DND-41 (cell line): ENCODE measurements at regions not wholly inside any gene's neighbourhood (a gene's known extent, or its start where the extent isn't known, plus 50 kb on each side); places are given as distances from the start of the nearest gene placed in this dataset.
"Not testable (repeated sequence)": the region's sequence is repeated elsewhere in the genome, so short reads cannot be mapped to it uniquely, and the experiment has no call there.

Experiments
- ATAC-seq: fragments of 200-7000 bp; cut with Tn5 transposase; 3 replicates; pipeline ENCODE4 v1.9.1; 2021; ENCODE audit warnings: low read depth; ENCODE audit not compliant: insufficient read depth
- DNase-seq: peaks from one replicate; pipeline ENCODE4 v3.0.0-alpha.2; 2020
- H2AFZ ChIP-seq: 2 replicates; pipeline ENCODE4 v1.6.0; 2012; ENCODE audit warnings: low read depth, low read length
- H3K27ac ChIP-seq: 2 replicates; pipeline ENCODE4 v1.5.1; 2012; ENCODE audit warnings: low read length, inconsistent platforms
- H3K27me3 ChIP-seq: fragments of 200-600 bp; sonication (generic); 2 replicates; pipeline ENCODE4 v1.6.0; 2012; ENCODE audit warnings: low read length, mild to moderate bottlenecking, inconsistent platforms; ENCODE audit not compliant: insufficient read depth, poor library complexity
- H3K36me3 ChIP-seq: 2 replicates; pipeline ENCODE4 v1.5.1; 2012; ENCODE audit warnings: low read length, inconsistent platforms; ENCODE audit not compliant: insufficient read depth
- H3K4me1 ChIP-seq: 2 replicates; pipeline ENCODE4 v1.5.1; 2012; ENCODE audit warnings: mild to moderate bottlenecking, low read length; ENCODE audit not compliant: insufficient read depth
- H3K4me2 ChIP-seq: 2 replicates; pipeline ENCODE4 v1.6.0; 2012; ENCODE audit warnings: mild to moderate bottlenecking, moderate library complexity, low read length, inconsistent platforms; ENCODE audit not compliant: insufficient read depth
- H3K4me3 ChIP-seq, 2 experiments: fragments of 200-600 bp in 1 of 2; shearing (Covaris generic) in 1 of 2; 2 replicates each; pipeline ENCODE4 v1.5.1; 2012 to 2016; ENCODE audit warnings: inconsistent platforms in 2 of 2, low read length in 2 of 2, mild to moderate bottlenecking in 2 of 2, low read depth in 1 of 2, moderate library complexity in 1 of 2
- H3K79me2 ChIP-seq: 2 replicates; pipeline ENCODE4 v1.6.0; 2012; ENCODE audit warnings: low read length, inconsistent platforms; ENCODE audit not compliant: insufficient read depth
- H3K9ac ChIP-seq: 2 replicates; pipeline ENCODE4 v1.6.0; 2012; ENCODE audit warnings: low read depth, mild to moderate bottlenecking, inconsistent platforms, low read length, moderate library complexity
- H3K9me3 ChIP-seq: 2 replicates; pipeline ENCODE4 v1.5.1; 2012; ENCODE audit warnings: low read length, moderate library complexity, mild to moderate bottlenecking, inconsistent platforms; ENCODE audit not compliant: insufficient read depth, severe bottlenecking
- H4K20me1 ChIP-seq: 2 replicates; pipeline ENCODE4 v1.6.0; 2012; ENCODE audit warnings: low read length; ENCODE audit not compliant: insufficient read depth
- EZH2 ChIP-seq: IDR thresholded peaks from 3 replicates; pipeline ENCODE4 v1.6.1; 2012; ENCODE audit warnings: borderline replicate concordance, low read depth, mild to moderate bottlenecking, moderate library complexity, low read length, inconsistent platforms; ENCODE audit not compliant: severe bottlenecking
- TF ChIP-seq, protein P1 (sequence below): IDR thresholded peaks from 2 replicates; pipeline ENCODE4 v1.5.1; 2012; ENCODE audit warnings: borderline replicate concordance, low read length, moderate library complexity, mild to moderate bottlenecking; ENCODE audit not compliant: poor library complexity, severe bottlenecking; ENCODE audit errors: extremely low read depth

- ATAC-seq (no peak), DNase-seq (no peak)
- H3K4me3 ChIP-seq: no peak overlapping the region
- no peaks in the 10 kb centered on the region for H3K9me3 ChIP-seq
- no peaks in the 10 kb centered on the region for H3K79me2 ChIP-seq
- no peaks in the 10 kb centered on the region for H4K20me1 ChIP-seq
- no peak overlapping the region for H3K4me2 ChIP-seq
- H3K27ac ChIP-seq: no peak overlapping the region
- H3K4me1 ChIP-seq: no peaks in the 10 kb centered on the region
- TF ChIP-seq, protein P1, sequence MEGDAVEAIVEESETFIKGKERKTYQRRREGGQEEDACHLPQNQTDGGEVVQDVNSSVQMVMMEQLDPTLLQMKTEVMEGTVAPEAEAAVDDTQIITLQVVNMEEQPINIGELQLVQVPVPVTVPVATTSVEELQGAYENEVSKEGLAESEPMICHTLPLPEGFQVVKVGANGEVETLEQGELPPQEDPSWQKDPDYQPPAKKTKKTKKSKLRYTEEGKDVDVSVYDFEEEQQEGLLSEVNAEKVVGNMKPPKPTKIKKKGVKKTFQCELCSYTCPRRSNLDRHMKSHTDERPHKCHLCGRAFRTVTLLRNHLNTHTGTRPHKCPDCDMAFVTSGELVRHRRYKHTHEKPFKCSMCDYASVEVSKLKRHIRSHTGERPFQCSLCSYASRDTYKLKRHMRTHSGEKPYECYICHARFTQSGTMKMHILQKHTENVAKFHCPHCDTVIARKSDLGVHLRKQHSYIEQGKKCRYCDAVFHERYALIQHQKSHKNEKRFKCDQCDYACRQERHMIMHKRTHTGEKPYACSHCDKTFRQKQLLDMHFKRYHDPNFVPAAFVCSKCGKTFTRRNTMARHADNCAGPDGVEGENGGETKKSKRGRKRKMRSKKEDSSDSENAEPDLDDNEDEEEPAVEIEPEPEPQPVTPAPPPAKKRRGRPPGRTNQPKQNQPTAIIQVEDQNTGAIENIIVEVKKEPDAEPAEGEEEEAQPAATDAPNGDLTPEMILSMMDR: no peak
- TF ChIP-seq EZH2: no peak
- H3K9ac ChIP-seq: no peak overlapping the region
- no peaks in the 10 kb centered on the region for H3K27me3 ChIP-seq
- no peaks in the 10 kb centered on the region for H3K36me3 ChIP-seq
- no peak overlapping the region for H2AFZ ChIP-seq
These were observed 553.6 kb upstream of the NECTIN3 start for GRCh38 chr3:110518031-110518430.

DNA sequence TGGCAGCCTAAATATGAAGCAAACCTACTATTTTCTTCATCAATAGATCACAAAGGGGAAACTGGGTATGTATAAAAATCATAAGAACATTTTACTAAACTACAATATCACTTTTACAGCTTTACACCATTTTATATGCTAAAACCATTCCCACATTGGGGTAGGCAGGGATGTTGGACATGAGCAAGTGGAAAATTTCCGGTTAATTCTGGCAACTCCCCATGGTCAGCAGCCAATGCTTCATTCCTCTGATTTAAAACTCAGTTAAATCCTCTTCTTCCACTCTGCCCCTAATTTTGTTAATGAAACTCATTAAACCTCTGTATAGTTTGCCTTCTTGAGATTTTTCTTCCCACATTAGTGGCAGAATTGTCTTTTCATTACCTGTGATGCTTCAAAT, 552.5 kb upstream of the NECTIN3 start:
- no peak for DNase-seq
- no peak for ATAC-seq

DNA sequence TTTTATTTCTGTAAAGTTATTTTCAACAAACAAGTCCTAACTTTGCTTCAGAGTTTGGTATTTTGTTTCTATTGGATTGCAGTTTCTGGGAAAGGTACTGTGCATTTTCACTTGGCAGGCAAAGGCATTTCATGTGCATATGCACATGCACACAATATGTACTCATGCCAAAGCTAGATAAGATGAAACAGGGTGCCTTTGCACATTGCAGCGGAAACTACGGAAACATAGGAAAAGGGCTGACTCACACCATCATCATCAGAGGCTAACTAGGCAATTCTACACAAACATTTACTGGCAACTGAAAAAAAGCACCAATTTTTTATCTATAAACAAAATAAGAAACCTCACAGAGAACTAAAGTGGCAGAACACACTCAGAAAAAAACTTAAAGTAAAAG, 550.6 kb upstream of the NECTIN3 start:
- H3K9me3 ChIP-seq: no peaks in the 10 kb centered on the region
- H3K4me1 ChIP-seq: no peaks in the 10 kb centered on the region
- H3K79me2 ChIP-seq: no peaks in the 10 kb centered on the region
- no peak for DNase-seq
- no peak for ATAC-seq
- no peak overlapping the region for H3K4me2 ChIP-seq
- no peak overlapping the region for H3K4me3 ChIP-seq
- H3K9ac ChIP-seq: no peak overlapping the region
- TF ChIP-seq, protein P1: no peak
- TF ChIP-seq EZH2: no peak
- H3K27me3 ChIP-seq: no peaks in the 10 kb centered on the region
- H4K20me1 ChIP-seq: no peaks in the 10 kb centered on the region
- H3K36me3 ChIP-seq: no peaks in the 10 kb centered on the region
- H3K27ac ChIP-seq: no peak overlapping the region
- H2AFZ ChIP-seq: no peak overlapping the region

More for the DNA sequence above, 552.5 kb upstream of the NECTIN3 start:
- no peak overlapping the region for H3K4me3 ChIP-seq
- no peak overlapping the region for H3K4me2 ChIP-seq
- H3K27ac ChIP-seq: no peak overlapping the region
- no peak for TF ChIP-seq EZH2
- no peak overlapping the region for H2AFZ ChIP-seq
- H4K20me1 ChIP-seq: no peaks in the 10 kb centered on the region
- no peaks in the 10 kb centered on the region for H3K9me3 ChIP-seq
- H3K9ac ChIP-seq: no peak overlapping the region
- no peaks in the 10 kb centered on the region for H3K4me1 ChIP-seq
- H3K79me2 ChIP-seq: no peaks in the 10 kb centered on the region
- H3K36me3 ChIP-seq: no peaks in the 10 kb centered on the region
- no peaks in the 10 kb centered on the region for H3K27me3 ChIP-seq

DNA sequence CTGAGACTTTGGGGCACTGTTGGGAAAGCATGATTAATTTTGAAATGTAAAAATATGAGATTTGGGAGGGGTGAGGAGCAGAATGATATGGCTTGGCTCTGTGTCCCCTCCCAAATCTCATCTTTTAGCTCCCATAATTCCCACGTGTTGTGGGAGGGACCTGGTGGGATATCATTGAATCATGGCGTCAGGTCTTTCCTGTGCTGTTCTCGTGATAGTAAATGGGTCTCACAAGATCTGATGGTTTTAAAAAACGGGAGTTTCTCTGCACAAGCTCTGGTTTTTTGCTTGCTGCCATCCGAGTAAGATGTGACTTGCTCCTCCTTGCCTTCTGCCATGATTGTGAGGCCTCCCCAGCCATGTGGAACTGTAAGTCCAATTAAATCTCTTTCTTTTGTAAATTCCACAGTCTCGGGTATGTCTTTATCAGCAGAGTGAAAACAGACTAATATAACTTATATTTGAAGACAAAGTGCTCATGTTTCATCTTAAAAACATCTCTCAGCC, 546.0 kb upstream of the NECTIN3 start:
- H3K27me3 ChIP-seq, H4K20me1 ChIP-seq, H3K79me2 ChIP-seq, H3K4me3 ChIP-seq, H3K27ac ChIP-seq, ATAC-seq, H3K4me2 ChIP-seq, H3K36me3 ChIP-seq, H3K9me3 ChIP-seq, DNase-seq, H2AFZ ChIP-seq, H3K4me1 ChIP-seq, H3K9ac ChIP-seq: not testable (repeated sequence)
